ENCODE measurements at regions not wholly inside any gene's neighbourhood (a gene's known extent, or its start where the extent isn't known, plus 50 kb on each side); places are given as distances from the start of the nearest gene placed in this dataset.
A peak's percentile ranks its signal among the peaks of the same experiment; 100 is the strongest.

- intact Hi-C loops (cut with DNase I) = no loop called here
Measured at GRCh38 chr3:147509448-147509847, 100.3 kb downstream of the ZIC1 start.

DNA sequence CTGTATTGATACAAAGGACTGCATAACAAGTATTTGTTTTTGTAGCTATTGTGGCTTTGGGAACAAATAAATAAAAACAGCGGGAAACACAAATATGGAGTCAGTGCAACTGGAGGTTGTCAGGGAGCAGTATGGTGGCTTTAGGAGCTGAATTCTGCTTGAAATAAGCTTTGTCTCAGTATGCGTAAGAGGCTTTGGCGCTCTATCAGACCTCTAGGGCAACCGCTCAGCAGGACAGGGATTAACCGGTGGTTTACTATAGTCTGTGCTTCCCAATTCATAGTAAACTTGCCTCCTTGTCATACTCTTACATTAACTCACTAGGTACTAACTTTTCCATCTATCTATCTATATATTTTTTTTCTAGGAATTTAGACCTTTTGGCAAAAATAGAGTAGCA lies 104.6 kb downstream of the ZIC1 start:
- H3K27ac ChIP-seq (ENCODE audit: low read depth in 2 of 2, low read length in 2 of 2) = no peak overlapping the region
- no peaks in the 10 kb centered on the region for H3K27me3 ChIP-seq (ENCODE audit: control insufficient read depth, insufficient read depth, low read length)
- no peaks in the 10 kb centered on the region for H3K36me3 ChIP-seq (ENCODE audit: control insufficient read depth in 2 of 3, insufficient read depth in 3 of 3, low read length in 3 of 3)
- H3K4me1 ChIP-seq (ENCODE audit: control insufficient read depth in 2 of 3, insufficient read depth in 2 of 3, low read depth in 1 of 3, low read length in 3 of 3) = no peaks in the 10 kb centered on the region
- H3K9ac ChIP-seq (ENCODE audit: low read length in 3 of 3) = no peak overlapping the region
- no peaks in the 10 kb centered on the region for H3K9me3 ChIP-seq (ENCODE audit: control insufficient read depth in 2 of 3, insufficient read depth in 1 of 3, low read length in 3 of 3)
- TF ChIP-seq, protein P1, sequence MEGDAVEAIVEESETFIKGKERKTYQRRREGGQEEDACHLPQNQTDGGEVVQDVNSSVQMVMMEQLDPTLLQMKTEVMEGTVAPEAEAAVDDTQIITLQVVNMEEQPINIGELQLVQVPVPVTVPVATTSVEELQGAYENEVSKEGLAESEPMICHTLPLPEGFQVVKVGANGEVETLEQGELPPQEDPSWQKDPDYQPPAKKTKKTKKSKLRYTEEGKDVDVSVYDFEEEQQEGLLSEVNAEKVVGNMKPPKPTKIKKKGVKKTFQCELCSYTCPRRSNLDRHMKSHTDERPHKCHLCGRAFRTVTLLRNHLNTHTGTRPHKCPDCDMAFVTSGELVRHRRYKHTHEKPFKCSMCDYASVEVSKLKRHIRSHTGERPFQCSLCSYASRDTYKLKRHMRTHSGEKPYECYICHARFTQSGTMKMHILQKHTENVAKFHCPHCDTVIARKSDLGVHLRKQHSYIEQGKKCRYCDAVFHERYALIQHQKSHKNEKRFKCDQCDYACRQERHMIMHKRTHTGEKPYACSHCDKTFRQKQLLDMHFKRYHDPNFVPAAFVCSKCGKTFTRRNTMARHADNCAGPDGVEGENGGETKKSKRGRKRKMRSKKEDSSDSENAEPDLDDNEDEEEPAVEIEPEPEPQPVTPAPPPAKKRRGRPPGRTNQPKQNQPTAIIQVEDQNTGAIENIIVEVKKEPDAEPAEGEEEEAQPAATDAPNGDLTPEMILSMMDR (IDR thresholded peaks at IDR 0.05; ENCODE audit: borderline replicate concordance, extremely low read depth, insufficient read depth) = no peak
- DNase-seq (no peak), FAIRE-seq (no peak)
- intact Hi-C loops (cut with DNase I) = no loop called here
- H3K4me3 ChIP-seq (ENCODE audit: low read length in 3 of 3) = no peak overlapping the region

More at GRCh38 chr3:147509448-147509847, 100.3 kb downstream of the ZIC1 start:
- no peaks in the 10 kb centered on the region for H3K9me3 ChIP-seq (ENCODE audit: control insufficient read depth in 2 of 3, insufficient read depth in 1 of 3, low read length in 3 of 3)
- no peaks in the 10 kb centered on the region for H3K36me3 ChIP-seq (ENCODE audit: control insufficient read depth in 2 of 3, insufficient read depth in 3 of 3, low read length in 3 of 3)
- no peaks in the 10 kb centered on the region for H3K4me1 ChIP-seq (ENCODE audit: control insufficient read depth in 2 of 3, insufficient read depth in 2 of 3, low read depth in 1 of 3, low read length in 3 of 3)
- no peak for FAIRE-seq
- TF ChIP-seq, protein P1 (IDR thresholded peaks at IDR 0.05; ENCODE audit: borderline replicate concordance, extremely low read depth, insufficient read depth) = no peak
- peak in 1 of 5 donors; percentile 3 for DNase-seq
- no peak overlapping the region for H3K27ac ChIP-seq (ENCODE audit: low read depth in 2 of 2, low read length in 2 of 2)
- H3K4me3 ChIP-seq (ENCODE audit: low read length in 3 of 3) = no peak overlapping the region
- no peaks in the 10 kb centered on the region for H3K27me3 ChIP-seq (ENCODE audit: control insufficient read depth, insufficient read depth, low read length)
- no peak overlapping the region for H3K9ac ChIP-seq (ENCODE audit: low read length in 3 of 3)

DNA sequence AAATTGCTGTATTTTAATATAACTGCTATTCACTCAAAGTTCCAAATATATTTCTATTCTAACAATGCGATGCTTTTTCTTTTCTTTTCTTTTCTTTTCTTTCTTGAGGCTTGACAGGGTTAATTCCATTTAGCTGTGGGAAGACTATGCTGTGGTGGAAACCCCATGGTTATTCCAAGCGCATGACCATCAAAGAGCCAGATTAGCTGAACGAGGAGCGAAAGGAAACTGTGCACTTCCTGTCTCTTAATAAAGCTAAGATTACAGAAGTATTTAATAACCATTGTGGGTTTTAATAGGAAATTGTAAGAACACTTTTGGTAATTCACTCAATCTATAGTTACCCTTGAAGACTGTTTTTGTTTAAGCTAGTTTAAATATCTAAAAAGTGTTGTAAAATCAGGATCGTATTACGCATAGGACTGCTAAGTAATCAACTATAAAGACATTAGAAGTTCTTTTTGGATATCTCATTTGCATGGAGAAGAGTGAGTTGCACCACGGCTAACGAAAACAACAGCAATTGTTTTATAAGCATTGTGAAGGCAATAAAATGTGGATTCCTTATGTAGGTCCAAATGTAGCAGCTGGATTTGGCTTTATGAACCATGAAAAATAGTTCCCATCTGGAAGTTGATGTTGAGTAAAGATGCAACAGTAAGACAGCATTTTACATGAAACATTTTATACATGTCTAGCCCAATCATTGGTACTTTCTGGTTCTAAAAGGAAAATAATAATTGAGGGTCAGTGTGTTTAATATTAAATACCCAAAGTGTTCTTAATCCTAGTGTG lies 105.4 kb downstream of the ZIC1 start:
- H3K9me3 ChIP-seq (ENCODE audit: control insufficient read depth in 2 of 3, insufficient read depth in 1 of 3, low read length in 3 of 3) = no peaks in the 10 kb centered on the region
- no peak overlapping the region for H3K9ac ChIP-seq (ENCODE audit: low read length in 3 of 3)
- no peak for DNase-seq
- no peaks in the 10 kb centered on the region for H3K36me3 ChIP-seq (ENCODE audit: control insufficient read depth in 2 of 3, insufficient read depth in 3 of 3, low read length in 3 of 3)
- intact Hi-C loops (cut with DNase I) = no loop called here
- TF ChIP-seq, protein P1 (IDR thresholded peaks at IDR 0.05; ENCODE audit: borderline replicate concordance, extremely low read depth, insufficient read depth) = no peak
- no peaks in the 10 kb centered on the region for H3K27me3 ChIP-seq (ENCODE audit: control insufficient read depth, insufficient read depth, low read length)
- no peak for FAIRE-seq
- H3K4me3 ChIP-seq (ENCODE audit: low read length in 3 of 3) = no peak overlapping the region
- no peaks in the 10 kb centered on the region for H3K4me1 ChIP-seq (ENCODE audit: control insufficient read depth in 2 of 3, insufficient read depth in 2 of 3, low read depth in 1 of 3, low read length in 3 of 3)
- H3K27ac ChIP-seq (ENCODE audit: low read depth in 2 of 2, low read length in 2 of 2) = no peak overlapping the region
